CD4-positive, alpha-beta T cell treated with Interleukin-17A for 1 hour (primary cell): ENCODE measurements at regions not wholly inside any gene's neighbourhood (a gene's known extent, or its start where the extent isn't known, plus 50 kb on each side); places are given as distances from the start of the nearest gene placed in this dataset.
"Not testable (repeated sequence)": the region's sequence is repeated elsewhere in the genome, so short reads cannot be mapped to it uniquely, and the experiment has no call there.

Source experiments
- DNase-seq: peaks from one replicate; pipeline ENCODE4 v3.0.0-alpha.2; 2020

DNA sequence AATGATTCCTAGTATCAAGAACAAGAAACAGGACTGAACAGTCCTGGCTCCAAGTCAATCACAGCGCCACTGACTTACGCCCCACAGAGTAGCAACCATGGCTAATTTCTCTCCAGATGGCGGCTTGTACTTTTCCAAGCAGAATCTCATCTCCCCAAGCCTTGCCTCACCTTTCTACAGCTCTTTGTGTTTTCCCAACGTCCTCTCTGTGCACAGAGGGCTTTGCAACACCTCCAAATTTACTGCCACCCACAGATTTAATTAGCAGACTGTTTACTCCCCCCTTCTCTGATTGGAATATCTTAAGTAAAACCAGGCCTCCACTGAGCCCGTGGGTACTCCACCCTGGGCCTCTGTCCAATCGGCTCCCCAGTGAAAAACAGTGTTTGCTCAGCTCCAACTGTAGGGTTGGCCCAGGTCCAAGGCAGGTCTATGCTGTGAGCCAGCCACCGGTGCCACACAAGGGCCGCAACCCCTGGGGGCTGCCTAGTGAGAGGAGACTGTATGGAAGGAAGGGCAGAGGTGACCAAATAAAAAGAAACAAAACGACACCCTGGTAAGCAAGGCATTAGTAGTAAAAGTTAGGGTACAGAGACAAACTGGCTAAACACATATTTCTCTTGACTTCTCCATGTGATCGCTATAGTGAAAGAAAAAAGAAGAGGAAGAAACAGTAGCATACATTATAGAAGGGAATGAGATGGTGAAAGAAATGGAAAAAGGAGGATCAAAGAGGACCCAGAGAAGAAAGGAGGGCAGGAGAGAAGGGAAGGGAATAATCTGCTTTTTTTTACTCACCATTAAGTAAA is 128.4 kb upstream of the SOD1 start:
- no peak for DNase-seq

- no peak for DNase-seq
These were observed 129.1 kb upstream of the SOD1 start for GRCh38 chr21:31530364-31530763.

DNA sequence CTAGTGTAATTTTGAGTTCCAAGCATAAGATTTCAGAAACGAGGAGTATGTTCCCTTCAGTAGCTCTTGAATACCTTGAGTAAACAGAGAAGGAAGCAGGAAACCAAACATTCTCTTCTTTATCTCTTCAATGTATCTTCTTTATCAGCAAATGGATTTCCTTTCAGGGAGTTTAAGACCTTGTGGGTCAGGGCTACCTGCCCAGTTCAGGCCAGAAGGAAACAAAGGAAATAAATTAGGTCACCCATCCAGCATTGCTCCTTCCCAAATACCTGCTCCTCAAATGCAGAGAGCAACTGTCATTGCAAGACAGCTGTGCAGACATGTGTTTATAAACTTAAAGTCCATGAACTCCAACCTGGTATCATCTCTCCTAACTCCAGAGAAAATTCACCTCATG is 130.1 kb upstream of the SOD1 start:
- DNase-seq: no peak

GRCh38 chr21:31526040-31526439 is 133.5 kb upstream of the SOD1 start:
- DNase-seq: no peak

- no peak for DNase-seq
These were observed 135.4 kb upstream of the SOD1 start for GRCh38 chr21:31524140-31524539.

DNA sequence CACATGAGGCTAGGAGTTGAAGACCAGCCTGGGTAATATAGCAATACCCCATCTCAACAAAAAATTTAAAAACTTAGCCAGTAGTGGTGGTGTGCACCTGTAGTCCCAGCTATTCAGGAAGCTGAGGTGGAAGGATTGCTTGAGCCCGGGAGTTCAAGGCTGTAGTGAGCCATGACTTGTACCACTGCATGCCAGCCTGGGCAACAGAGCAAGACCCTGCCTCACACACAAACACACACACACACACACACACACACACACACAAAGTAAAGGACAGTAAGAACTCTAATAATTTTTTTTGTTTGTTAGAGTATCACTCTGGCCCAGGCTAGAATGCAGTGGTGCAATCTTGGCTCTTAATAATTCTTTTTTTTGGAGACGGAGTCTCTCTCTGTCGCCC is 138.0 kb upstream of the SOD1 start:
- no peak for DNase-seq

- no peak for DNase-seq
These were observed 138.9 kb upstream of the SOD1 start for GRCh38 chr21:31520561-31521098.

- DNase-seq: no peak
These were observed 140.9 kb upstream of the SOD1 start for GRCh38 chr21:31518580-31518979.

DNA sequence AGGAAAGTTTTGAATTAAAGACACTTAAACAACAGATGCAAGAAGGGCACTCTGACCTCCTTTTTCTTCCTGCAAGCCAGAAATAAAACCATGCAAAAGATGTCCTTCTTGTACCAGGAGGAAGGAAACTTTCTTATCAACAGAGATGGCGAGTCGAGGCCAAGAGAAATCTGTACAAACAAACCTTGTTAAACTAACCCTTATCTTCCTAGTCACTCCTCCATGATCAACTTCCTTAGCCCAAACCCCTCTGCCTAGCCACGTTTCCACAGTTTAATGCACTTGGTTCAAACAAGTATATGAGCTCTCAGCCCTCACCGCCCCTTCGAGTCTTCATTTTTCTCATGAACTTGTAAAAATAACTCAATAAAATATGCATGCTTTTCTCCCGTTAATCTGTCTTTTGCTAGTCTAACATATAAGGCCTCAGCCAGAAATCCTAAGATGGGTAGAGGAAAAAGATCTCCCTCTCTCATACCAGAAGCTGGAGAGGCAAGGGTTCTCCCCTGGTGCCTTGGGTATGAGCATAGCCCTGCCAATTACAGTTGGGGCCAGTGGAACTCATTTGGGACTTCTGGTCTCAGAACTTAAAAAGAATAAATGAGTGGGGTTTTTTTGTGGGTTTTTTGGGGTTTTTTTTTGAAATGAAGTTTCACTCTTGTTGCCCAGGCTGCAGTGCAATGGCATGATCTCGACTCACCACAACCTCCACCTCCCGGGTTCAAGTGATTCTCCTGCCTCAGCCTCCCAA is 141.7 kb upstream of the SOD1 start:
- no peak for DNase-seq

- DNase-seq: no peak
These were observed 144.2 kb upstream of the SOD1 start for GRCh38 chr21:31515253-31515652.

DNA sequence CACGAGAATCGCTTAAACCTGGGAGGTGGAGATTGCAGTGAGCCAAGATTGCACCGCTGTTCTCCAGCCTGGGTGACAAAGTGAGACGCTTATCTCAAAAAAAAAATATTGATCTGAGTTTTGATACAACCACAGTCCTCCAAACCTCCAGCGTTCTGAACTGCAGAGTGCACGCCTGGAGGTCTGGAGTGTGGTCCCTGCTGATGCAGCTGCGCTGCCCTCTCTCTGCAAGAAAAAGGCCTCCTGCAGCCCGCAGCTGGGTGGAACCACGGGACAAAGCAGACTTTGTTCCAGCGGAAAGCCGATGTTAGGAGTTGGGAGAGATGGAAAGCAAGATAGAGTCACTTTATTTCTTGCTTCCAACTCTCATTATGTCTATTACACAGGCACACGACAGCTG is 144.9 kb upstream of the SOD1 start:
- DNase-seq: no peak

- not testable (repeated sequence) for DNase-seq
These were observed 146.0 kb upstream of the SOD1 start for GRCh38 chr21:31513541-31513940.

- not testable (repeated sequence) for DNase-seq
These were observed 147.5 kb upstream of the SOD1 start for GRCh38 chr21:31511999-31512398.

- no peak for DNase-seq
These were observed 148.2 kb upstream of the SOD1 start for GRCh38 chr21:31511258-31511657.

DNA sequence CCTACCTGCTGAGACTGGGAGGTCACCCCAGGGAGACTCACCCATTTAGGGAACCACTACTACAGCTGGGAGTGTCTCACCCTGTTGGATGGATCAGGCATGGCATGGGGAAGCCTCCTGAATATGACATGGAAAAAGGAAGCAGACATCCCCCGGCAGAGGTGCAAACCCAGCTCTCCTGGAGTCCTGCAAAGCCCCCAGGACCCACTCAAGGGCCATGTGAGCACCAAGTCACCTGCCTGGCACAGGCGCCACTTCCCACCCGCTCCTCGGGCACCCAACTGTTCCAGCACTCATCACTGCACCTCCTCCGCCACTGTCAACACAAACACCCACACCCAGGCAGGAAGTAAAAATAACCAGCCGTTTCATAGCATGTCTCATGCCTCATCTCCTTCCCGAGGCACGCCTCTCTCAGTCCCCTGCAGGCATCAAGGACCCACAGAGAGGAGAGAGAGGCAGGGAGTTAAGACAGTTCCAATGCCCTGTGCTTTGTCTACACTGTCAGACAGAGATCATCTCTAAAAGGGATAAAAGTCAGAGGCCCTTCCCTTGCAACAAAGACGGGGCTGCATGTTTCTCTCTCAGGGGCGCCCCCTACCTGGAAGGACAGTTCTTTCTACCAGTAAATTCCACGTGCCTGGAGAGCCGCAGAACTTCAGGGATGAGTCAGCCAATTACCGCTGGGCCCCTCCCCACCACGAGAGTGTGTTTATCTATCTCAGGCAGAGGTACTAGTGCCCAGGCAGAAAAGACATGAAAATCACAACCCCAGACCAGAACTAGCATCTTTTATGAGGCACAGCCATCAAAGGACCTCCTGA is 150.1 kb upstream of the SOD1 start:
- peak; percentile 70 for DNase-seq

DNA sequence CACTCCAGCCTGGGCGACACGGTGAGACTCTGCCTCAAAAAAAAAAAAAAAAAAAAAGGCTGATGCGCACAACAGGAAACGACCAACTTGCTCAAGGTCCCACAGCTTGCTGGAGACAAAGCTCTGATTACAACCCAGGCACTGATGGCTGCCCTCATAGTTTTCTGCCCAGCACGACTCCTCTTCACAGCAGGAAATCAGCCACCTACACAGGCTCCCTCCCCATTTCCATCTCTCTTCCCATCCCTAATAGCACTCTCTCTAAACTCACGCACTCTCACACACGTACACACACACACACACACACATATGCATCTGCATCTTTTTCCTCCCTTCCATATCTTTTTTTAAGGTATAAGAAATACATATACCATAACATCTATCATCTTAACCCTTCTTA is 153.5 kb upstream of the SOD1 start:
- DNase-seq: no peak

DNA sequence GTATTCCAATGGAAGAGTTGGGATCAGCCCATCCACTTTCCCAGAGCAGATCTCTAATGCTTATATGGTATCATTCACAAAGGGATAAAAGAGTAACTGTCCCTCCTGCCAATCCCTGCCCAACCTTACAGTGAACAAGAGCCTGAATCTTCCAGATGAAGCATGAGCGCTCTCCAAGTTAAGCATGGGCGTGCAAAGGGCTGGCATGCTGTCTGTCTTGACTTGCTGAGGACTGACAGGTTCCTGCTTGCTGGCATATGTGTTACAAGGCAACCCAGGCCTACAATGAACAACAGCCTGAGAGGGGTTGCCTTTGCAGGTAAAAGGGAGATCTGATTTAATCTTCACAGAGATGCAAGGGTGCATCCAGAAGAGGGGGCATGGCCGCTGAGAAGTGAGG is 155.6 kb upstream of the SOD1 start:
- DNase-seq: no peak

DNA sequence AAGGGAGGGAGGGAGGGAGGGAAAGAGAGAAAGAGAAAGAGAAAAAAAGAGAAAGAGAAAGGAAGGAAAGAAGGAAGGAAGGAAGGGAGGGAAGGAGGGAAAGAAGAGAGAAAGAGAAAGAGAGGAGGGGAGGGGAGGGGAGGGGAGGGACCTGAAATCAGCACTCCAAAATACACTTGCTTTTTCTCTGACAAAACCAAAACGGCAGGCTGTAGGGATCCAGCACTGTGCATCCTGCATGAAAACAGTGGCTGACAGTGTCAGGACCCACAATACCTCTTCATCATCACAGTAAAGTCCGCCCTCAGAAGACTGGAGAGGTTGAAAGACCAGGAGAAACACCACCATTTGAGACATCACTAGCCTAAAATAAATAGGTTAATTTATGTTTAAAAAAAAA is 156.0 kb upstream of the SOD1 start:
- DNase-seq: no peak

- no peak for DNase-seq
These were observed 156.9 kb upstream of the SOD1 start for GRCh38 chr21:31502537-31503143.

- DNase-seq: no peak
These were observed 157.6 kb upstream of the SOD1 start for GRCh38 chr21:31501926-31502325.

- no peak for DNase-seq
These were observed 156.9 kb upstream of the TIAM1 start for GRCh38 chr21:31500982-31501381.

GRCh38 chr21:31500071-31500470 is 156.0 kb upstream of the TIAM1 start:
- DNase-seq: no peak

DNA sequence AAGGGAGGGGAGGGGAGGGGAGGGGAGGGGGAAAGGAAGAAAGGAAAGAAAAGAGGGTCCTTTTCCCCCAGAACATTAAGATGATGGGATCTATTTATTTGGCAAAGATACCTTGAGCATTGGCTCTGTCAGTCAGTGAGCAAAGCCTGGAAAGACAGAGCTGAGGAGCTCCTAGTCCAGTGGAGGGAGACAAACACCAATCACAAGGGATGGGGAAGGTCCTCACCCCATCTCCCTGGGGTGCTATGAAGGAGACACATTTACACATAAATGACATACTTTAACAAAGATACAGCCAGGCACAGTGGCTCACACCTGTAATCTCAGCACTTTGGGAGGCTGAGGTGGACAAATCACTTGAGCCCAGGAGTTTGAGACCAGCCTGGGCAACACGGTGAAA is 154.9 kb upstream of the TIAM1 start:
- DNase-seq: no peak
